ENCODE measurements at regions not wholly inside any gene's neighbourhood (a gene's known extent, or its start where the extent isn't known, plus 50 kb on each side); places are given as distances from the start of the nearest gene placed in this dataset.

- peak; percentile 57 for DNase-seq (ENCODE audit: low spot score)
Observed at GRCh38 chr18:61949946-61950345, 57.1 kb upstream of the RNF152 start.

GRCh38 chr18:61948846-61949438 lies 56.1 kb upstream of the RNF152 start:
- no peak for DNase-seq (ENCODE audit: low spot score)

- DNase-seq (ENCODE audit: low spot score), result no peak
Observed at GRCh38 chr18:61948281-61948741, 55.5 kb upstream of the RNF152 start.

GRCh38 chr18:61946449-61946848 lies 53.6 kb upstream of the RNF152 start:
- DNase-seq (ENCODE audit: low spot score), result no peak

- no peak for DNase-seq (ENCODE audit: low spot score)
Observed at GRCh38 chr18:61943175-61943964, 50.6 kb upstream of the RNF152 start.

All from ureter (tissue), 1 donor.